SK-N-MC (cell line): ENCODE measurements at regions not wholly inside any gene's neighbourhood (a gene's known extent, or its start where the extent isn't known, plus 50 kb on each side); places are given as distances from the start of the nearest gene placed in this dataset.

Source experiments
- DNase-seq: peaks from one replicate; pipeline ENCODE4 v3.0.0-alpha.2; 2011; ENCODE audit warnings: low read depth, low spot score
- H3K27ac ChIP-seq: fragments of 200-600 bp; sonication (generic); 2 replicates; pipeline ENCODE4 v1.5.1; 2016; ENCODE audit warnings: mixed run types
- H3K36me3 ChIP-seq: fragments of 200-600 bp; sonication (generic); 2 replicates; pipeline ENCODE4 v1.6.1; 2017; ENCODE audit warnings: antibody characterized with exemption, low read length, mixed read lengths; ENCODE audit not compliant: insufficient read depth
- H3K4me3 ChIP-seq: fragments of 200-600 bp; sonication (generic); 2 replicates; pipeline ENCODE4 v1.5.1; 2016
- H3K9ac ChIP-seq: fragments of 200-600 bp; sonication (generic); 2 replicates; pipeline ENCODE4 v1.8.0; 2017; ENCODE audit warnings: mixed run types, mixed read lengths; ENCODE audit not compliant: insufficient read length
- H3K9me3 ChIP-seq: fragments of 200-600 bp; sonication (generic); 2 replicates; pipeline ENCODE4 v1.6.1; 2017; ENCODE audit warnings: low read depth, mild to moderate bottlenecking, antibody characterized with exemption, low read length, moderate library complexity, mixed read lengths
- EZH2 ChIP-seq: fragments of 200-600 bp; sonication (generic); IDR thresholded peaks from one replicate; pipeline ENCODE4 v1.6.1; 2017; ENCODE audit warnings: antibody characterized with exemption
- FOXP2 ChIP-seq: optimal IDR thresholded peaks from 2 replicates; pipeline ENCODE3; 2011; ENCODE audit warnings: mild to moderate bottlenecking, moderate library complexity; ENCODE audit not compliant: insufficient read depth; ENCODE audit errors: extremely low read length, control extremely low read depth
- POLR2AphosphoS5 ChIP-seq: IDR thresholded peaks from 2 replicates; pipeline ENCODE4 v1.6.1; 2012; ENCODE audit warnings: mild to moderate bottlenecking, low read depth, low read length, borderline replicate concordance

DNA sequence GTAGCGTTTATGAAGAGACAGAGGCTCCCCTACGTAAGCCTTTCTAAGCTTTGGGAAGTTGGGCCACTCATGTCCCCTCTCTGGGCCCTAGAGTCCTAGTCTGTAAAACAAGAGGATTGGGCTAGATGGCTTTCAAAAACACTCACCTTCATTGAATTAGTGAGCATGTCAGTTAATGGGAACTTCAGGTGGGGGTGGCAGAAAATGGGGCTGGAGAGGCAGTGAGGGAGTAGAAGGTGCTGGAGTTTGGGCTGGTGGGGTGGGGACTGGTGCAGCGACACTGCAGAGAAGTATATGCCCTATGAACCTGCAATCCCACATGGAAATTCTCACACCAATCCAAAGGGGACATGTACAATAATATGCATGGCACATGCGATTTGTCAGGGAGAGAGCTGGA, 182.7 kb downstream of the C1orf94 start:
- DNase-seq, result no peak
- H3K4me3 ChIP-seq, result no peak overlapping the region
- no peak overlapping the region for H3K9ac ChIP-seq
- H3K9me3 ChIP-seq, result no peaks in the 10 kb centered on the region
- no peak overlapping the region for H3K27ac ChIP-seq
- H3K36me3 ChIP-seq, result no peaks in the 10 kb centered on the region
- TF ChIP-seq EZH2, result no peak

DNA sequence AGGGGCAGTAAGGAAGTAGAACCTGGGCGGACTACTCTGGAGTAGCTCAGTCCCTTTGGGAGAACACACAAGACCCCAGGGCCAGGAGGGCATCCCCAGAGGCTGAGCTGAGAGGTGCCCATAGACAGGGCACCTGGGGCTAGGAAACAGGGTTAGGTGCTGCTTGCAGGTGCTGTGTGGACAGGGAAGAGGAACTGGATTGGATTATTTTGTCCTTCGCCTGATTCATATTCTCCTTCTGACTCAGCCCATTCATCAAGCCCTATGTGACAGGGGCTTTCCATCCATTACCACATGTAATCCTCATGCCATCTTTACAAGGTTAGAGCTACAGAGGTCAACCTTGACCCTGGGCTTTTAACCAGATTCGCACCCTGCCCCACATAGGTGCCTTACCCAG, 183.9 kb downstream of the C1orf94 start:
- DNase-seq, result no peak
- no peak overlapping the region for H3K4me3 ChIP-seq
- no peak overlapping the region for H3K27ac ChIP-seq
- no peaks in the 10 kb centered on the region for H3K9me3 ChIP-seq
- H3K9ac ChIP-seq, result no peak overlapping the region
- TF ChIP-seq POLR2AphosphoS5 (no peak), FOXP2 (no peak), EZH2 (no peak)
- no peaks in the 10 kb centered on the region for H3K36me3 ChIP-seq

GRCh38 chr1:34361121-34361520, 184.4 kb downstream of the C1orf94 start:
- Histone ChIP-seq H3K9ac (no peak overlapping the region), H3K9me3 (no peaks in the 10 kb centered on the region), H3K4me3 (no peak overlapping the region), H3K27ac (no peak overlapping the region), H3K36me3 (no peaks in the 10 kb centered on the region)
- TF ChIP-seq EZH2 (no peak), FOXP2 (no peak), POLR2AphosphoS5 (no peak)
- no peak for DNase-seq

DNA sequence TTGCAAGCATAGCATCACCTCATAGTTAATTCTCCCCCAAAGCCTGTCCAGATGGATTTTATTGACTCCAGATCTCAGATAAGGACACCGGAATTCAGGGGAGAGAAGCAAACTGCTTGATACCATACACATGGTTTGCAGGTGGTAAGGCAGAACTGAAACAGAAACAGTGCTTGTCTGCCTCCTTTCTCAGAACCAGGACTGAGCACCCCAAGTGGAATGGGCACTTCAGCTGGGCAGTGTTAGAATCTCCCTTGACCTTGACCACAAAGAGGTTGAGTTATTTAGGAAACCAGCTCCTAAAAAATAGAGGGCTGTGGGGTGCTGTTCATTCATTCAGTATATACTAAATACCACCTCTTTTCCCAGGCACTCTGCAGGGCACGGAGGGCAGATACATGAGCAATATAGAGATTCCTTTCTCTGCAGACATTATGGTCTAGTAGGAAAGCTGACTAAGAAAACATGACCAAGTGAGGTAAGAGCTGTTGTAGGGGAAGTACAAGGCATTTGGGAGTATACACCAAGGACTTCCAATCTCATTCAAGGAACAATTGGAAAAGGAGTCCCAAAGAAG, 185.2 kb downstream of the C1orf94 start:
- Histone ChIP-seq H3K36me3 (no peaks in the 10 kb centered on the region), H3K4me3 (no peak overlapping the region), H3K9me3 (no peaks in the 10 kb centered on the region), H3K27ac (no peak overlapping the region), H3K9ac (no peak overlapping the region)
- no peak for TF ChIP-seq POLR2AphosphoS5
- TF ChIP-seq EZH2, result no peak
- TF ChIP-seq FOXP2, result no peak
- DNase-seq, result no peak

- Histone ChIP-seq H3K9ac (no peak overlapping the region), H3K27ac (no peak overlapping the region), H3K36me3 (no peaks in the 10 kb centered on the region), H3K4me3 (no peak overlapping the region), H3K9me3 (no peaks in the 10 kb centered on the region)
- DNase-seq, result no peak
- no peak for TF ChIP-seq EZH2
- TF ChIP-seq FOXP2, result no peak
- no peak for TF ChIP-seq POLR2AphosphoS5
Measured at GRCh38 chr1:34362949-34363348, 186.2 kb downstream of the C1orf94 start.

- H3K9ac ChIP-seq, result no peak overlapping the region
- no peak overlapping the region for H3K4me3 ChIP-seq
- H3K36me3 ChIP-seq, result no peaks in the 10 kb centered on the region
- no peak for DNase-seq
- H3K27ac ChIP-seq, result no peak overlapping the region
- TF ChIP-seq EZH2 (no peak), POLR2AphosphoS5 (no peak), FOXP2 (no peak)
- no peaks in the 10 kb centered on the region for H3K9me3 ChIP-seq
Measured at GRCh38 chr1:34363447-34363846, 186.7 kb downstream of the C1orf94 start.

GRCh38 chr1:34363915-34364314, 187.2 kb downstream of the C1orf94 start:
- no peak for DNase-seq
- Histone ChIP-seq H3K4me3 (no peak overlapping the region), H3K9ac (no peak overlapping the region), H3K36me3 (no peaks in the 10 kb centered on the region), H3K27ac (no peak overlapping the region), H3K9me3 (no peaks in the 10 kb centered on the region)
- no peak for TF ChIP-seq FOXP2
- TF ChIP-seq EZH2, result no peak
- TF ChIP-seq POLR2AphosphoS5, result no peak

DNA sequence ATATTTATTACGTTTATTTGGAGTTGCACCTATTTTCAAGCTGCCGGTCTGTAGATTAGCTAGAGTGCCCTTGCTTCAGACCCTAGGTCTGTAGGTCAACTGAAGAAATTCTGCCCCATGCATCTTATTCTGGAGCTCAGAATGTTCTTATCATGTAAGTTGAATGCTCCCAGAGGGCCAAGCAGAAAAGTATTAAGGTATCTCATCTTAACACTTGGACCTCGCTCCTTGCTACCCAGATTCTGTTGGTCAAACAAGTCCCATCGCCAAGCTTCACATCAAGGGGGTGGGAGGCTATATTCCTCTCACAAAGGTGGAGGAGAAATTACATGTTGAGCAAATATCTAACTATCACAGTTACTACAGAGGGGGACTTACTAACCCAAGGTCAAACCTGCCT, 187.7 kb downstream of the C1orf94 start:
- Histone ChIP-seq H3K27ac (no peak overlapping the region), H3K36me3 (no peaks in the 10 kb centered on the region), H3K9ac (no peak overlapping the region), H3K4me3 (no peak overlapping the region), H3K9me3 (no peaks in the 10 kb centered on the region)
- no peak for DNase-seq
- no peak for TF ChIP-seq FOXP2
- no peak for TF ChIP-seq POLR2AphosphoS5
- no peak for TF ChIP-seq EZH2

- no peak for DNase-seq
- Histone ChIP-seq H3K4me3 (no peak overlapping the region), H3K27ac (no peak overlapping the region), H3K9ac (no peak overlapping the region), H3K36me3 (no peaks in the 10 kb centered on the region), H3K9me3 (no peaks in the 10 kb centered on the region)
- no peak for TF ChIP-seq EZH2
- no peak for TF ChIP-seq FOXP2
- TF ChIP-seq POLR2AphosphoS5, result no peak
Measured at GRCh38 chr1:34365295-34365694, 188.6 kb downstream of the C1orf94 start.

DNA sequence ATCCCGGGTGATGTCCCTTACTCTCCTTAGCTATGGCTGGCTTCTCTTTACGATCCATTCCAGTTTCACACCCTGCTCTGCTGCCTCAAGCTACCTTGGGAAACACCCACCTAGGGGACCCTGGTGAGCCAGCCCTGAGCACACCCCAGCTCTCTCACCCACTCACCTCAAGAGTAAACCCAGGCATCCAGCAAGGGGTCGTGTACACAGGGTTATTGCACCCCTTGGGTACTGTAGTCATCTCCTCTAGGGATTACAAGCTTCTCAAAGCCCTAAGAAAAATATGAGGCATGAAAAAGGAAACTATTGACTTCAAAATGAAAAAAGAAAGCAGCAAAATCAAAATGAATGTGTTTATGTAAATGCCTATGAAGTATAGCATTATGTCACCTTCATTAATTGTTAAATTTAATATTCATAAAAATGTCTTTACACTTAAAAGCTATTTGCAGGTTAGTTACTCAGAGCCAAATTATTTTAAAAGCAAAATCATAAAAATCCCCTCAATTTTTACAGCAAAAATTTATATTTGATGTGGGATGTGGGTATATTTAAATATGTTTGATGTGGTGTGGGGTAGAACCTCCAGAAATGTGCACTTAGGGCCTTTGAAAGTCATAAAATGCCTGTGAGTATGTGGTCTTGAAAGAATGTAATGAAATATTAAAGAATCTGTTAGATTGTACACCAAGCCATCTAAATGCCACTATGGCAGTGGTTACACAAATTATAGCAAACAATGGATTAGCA, 190.3 kb downstream of the C1orf94 start:
- H3K4me3 ChIP-seq, result no peak overlapping the region
- TF ChIP-seq EZH2, result no peak
- no peak for TF ChIP-seq POLR2AphosphoS5
- no peak for TF ChIP-seq FOXP2
- DNase-seq, result no peak
- no peaks in the 10 kb centered on the region for H3K36me3 ChIP-seq
- H3K27ac ChIP-seq, result no peak overlapping the region
- no peaks in the 10 kb centered on the region for H3K9me3 ChIP-seq
- no peak overlapping the region for H3K9ac ChIP-seq
